NCI-H524 (cell line): ENCODE measurements at regions not wholly inside any gene's neighbourhood (a gene's known extent, or its start where the extent isn't known, plus 50 kb on each side); places are given as distances from the start of the nearest gene placed in this dataset.
"Not testable (repeated sequence)": the region's sequence is repeated elsewhere in the genome, so short reads cannot be mapped to it uniquely, and the experiment has no call there.

ENCODE experiments used
- DNase-seq, 2 experiments: peaks; one replicate each; lab custom pipeline; 2025; lab: John Stamatoyannopoulos, UW

- DNase-seq: no peak
These were observed 82.3 kb upstream of the MFGE8 start for GRCh38 chr15:88995449-88995848.

GRCh38 chr15:88997531-88997930, 84.4 kb upstream of the MFGE8 start:
- no peak for DNase-seq

- no peak for DNase-seq
These were observed 86.0 kb upstream of the MFGE8 start for GRCh38 chr15:88998980-88999713.

- not testable (repeated sequence) for DNase-seq
These were observed 86.5 kb upstream of the ABHD2 start for GRCh38 chr15:89001708-89002275.

GRCh38 chr15:89002281-89002761, 85.9 kb upstream of the ABHD2 start:
- DNase-seq: no peak

GRCh38 chr15:89002830-89003229, 85.4 kb upstream of the ABHD2 start:
- no peak for DNase-seq

GRCh38 chr15:89003865-89004725, 84.2 kb upstream of the ABHD2 start:
- no peak for DNase-seq

GRCh38 chr15:89004726-89005030, 83.6 kb upstream of the ABHD2 start:
- DNase-seq: no peak

- DNase-seq: not testable (repeated sequence)
These were observed 80.7 kb upstream of the ABHD2 start for GRCh38 chr15:89007527-89007926.

- no peak for DNase-seq
These were observed 80.3 kb upstream of the ABHD2 start for GRCh38 chr15:89007989-89008388.

GRCh38 chr15:89009080-89009479, 79.2 kb upstream of the ABHD2 start:
- no peak for DNase-seq

GRCh38 chr15:89015412-89016097, 72.7 kb upstream of the ABHD2 start:
- no peak for DNase-seq

- DNase-seq: no peak
These were observed 71.7 kb upstream of the ABHD2 start for GRCh38 chr15:89016549-89017041.

GRCh38 chr15:89017370-89018066, 70.7 kb upstream of the ABHD2 start:
- DNase-seq: peak; percentile 81 to 87

- DNase-seq: no peak
These were observed 70.0 kb upstream of the ABHD2 start for GRCh38 chr15:89018207-89018606.

- no peak for DNase-seq
These were observed 68.8 kb upstream of the ABHD2 start for GRCh38 chr15:89019436-89019835.

GRCh38 chr15:89021224-89021623, 67.0 kb upstream of the ABHD2 start:
- DNase-seq: no peak

GRCh38 chr15:89021886-89022285, 66.4 kb upstream of the ABHD2 start:
- not testable (repeated sequence) for DNase-seq

- DNase-seq: peak; percentile 83 to 95
These were observed 64.8 kb upstream of the ABHD2 start for GRCh38 chr15:89023311-89023961.

GRCh38 chr15:89024418-89024817, 63.8 kb upstream of the ABHD2 start:
- no peak for DNase-seq

GRCh38 chr15:89026167-89026566, 62.1 kb upstream of the ABHD2 start:
- no peak for DNase-seq
